Stimulated activated naive CD8-positive, alpha-beta T cell treated with anti-CD3 and anti-CD28 coated beads, Interleukin-15, amount 100 ng/mL, for 72 hours (primary cell): ENCODE measurements at regions not wholly inside any gene's neighbourhood (a gene's known extent, or its start where the extent isn't known, plus 50 kb on each side); places are given as distances from the start of the nearest gene placed in this dataset.
"Not testable (repeated sequence)": the region's sequence is repeated elsewhere in the genome, so short reads cannot be mapped to it uniquely, and the experiment has no call there.

Experiments
- ATAC-seq: fragments of 150-1000 bp; cut with Tn5 transposase; 2 replicates; pipeline ENCODE4 v1.10.0; 2021; ENCODE audit warnings: mild to moderate bottlenecking, moderate library complexity
- DNase-seq, 2 donors: peaks; one replicate each; pipeline ENCODE4 v3.0.0; 2021 to 2022
- H3K27ac Mint-ChIP-seq, 2 donors: one replicate each; pipeline ENCODE4 v1.8.0; 2022; ENCODE audit warnings: mild to moderate bottlenecking in 2 of 2, mixed read lengths in 2 of 2, moderate library complexity in 2 of 2
- H3K27me3 Mint-ChIP-seq: one replicate; pipeline ENCODE4 v1.8.0; 2022; ENCODE audit warnings: mixed read lengths
- H3K4me1 Mint-ChIP-seq: one replicate; pipeline ENCODE4 v1.8.0; 2022; ENCODE audit warnings: mild to moderate bottlenecking, mixed read lengths
- H3K4me3 Mint-ChIP-seq, 2 donors: one replicate each; pipeline ENCODE4 v1.8.0; 2022; ENCODE audit warnings: mild to moderate bottlenecking in 2 of 2, mixed read lengths in 2 of 2, moderate library complexity in 1 of 2
- H3K9me3 Mint-ChIP-seq, 2 donors: one replicate each; pipeline ENCODE4 v1.8.0; 2022; ENCODE audit warnings: mixed read lengths in 2 of 2

DNA sequence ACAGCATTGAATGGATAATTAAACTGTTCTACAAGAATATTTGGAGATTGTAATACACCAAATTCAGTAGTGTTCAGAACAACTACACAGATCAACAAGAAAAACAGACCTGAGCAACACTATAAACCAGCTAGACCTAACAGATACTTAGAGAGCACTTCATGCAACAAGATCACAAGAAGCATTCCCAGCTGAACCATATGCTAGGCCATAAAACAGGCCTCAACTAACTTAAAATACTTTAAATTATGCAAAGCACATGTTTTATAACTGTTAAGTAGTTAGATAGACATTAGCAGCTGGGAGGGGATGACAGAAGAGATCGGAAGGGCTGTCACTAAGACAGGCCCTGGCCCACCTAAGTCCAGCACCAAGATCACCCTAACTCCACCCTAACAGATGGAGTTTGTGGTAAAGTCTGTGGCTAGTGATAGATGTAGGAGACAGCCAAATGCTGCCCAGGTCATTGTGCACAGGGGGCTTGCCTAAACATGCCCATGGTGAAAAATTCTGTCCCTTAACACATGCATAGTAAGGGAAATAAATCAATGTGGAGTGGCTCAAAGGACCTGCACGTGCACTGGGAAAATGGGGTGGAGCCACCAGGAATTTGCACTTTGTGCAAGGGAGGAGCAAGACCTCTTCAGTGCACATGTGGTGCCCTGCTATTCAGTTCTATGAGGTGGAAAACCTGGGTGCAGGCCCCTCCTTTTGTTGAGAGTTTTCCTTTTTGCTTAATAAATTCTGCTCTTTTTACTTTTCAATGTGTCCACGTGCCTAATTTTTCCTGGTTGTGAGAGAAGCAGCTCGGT lies 567.8 kb upstream of the NRG3 start:
- Mint-ChIP-seq H3K4me1 (no peaks in the 10 kb centered on the region), H3K4me3 (no peak overlapping the region), H3K27ac (peak overlapping the region; percentile 34 to 72), H3K9me3 (peaks cover 9 to 10% of the 10 kb centered on the region in 2 donors), H3K27me3 (no peaks in the 10 kb centered on the region)
- ATAC-seq (no peak), DNase-seq (no peak)

DNA sequence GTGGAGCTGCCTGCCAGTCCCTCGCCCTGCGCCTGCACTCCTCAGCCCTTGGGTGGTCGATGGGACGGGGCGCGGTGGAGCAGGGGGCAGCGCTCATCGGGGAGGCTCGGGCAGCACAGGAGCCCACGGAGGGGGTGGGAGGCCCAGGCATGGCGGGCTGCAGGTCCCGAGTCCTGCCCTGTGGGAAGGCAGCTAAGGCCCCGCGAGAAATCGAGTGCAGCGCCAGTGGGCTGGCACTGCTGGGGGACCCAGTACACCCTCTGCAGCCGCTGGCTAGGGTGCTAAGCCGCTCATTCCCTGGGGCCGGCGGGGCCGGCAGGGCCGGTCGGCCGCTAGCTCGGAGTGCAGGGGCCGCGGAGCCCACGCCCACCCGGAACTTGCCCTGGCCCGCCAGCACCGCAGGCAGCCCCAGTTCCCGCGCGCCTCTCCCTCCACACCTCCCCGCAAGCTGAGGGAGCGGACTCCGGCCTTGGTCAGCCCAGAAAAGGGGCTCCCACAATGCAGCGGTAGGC lies 565.9 kb upstream of the NRG3 start:
- no peaks in the 10 kb centered on the region for H3K9me3 Mint-ChIP-seq
- H3K27ac Mint-ChIP-seq, result no peak overlapping the region
- H3K4me3 Mint-ChIP-seq, result no peak overlapping the region
- H3K4me1 Mint-ChIP-seq, result no peaks in the 10 kb centered on the region
- ATAC-seq, result no peak
- H3K27me3 Mint-ChIP-seq, result no peaks in the 10 kb centered on the region
- DNase-seq, result no peak

DNA sequence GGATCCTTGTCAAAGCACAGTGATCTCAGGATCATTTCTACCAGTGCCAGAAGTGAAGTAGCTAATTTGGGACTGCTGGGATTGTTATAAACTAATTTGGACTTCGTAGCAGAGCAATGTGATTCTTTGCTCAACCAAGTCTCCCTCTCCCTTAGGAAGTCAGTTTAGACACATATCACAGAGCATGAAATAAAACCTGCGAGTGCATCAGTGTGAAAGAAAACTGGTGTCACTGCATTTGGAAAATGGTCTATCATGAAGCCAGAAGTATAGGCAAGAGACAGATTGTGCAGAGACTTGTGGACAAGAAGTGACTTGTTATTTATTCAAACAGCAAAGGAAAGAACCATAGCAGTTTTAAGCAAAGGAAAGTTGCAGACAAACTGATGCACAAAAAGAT lies 560.5 kb upstream of the NRG3 start:
- no peaks in the 10 kb centered on the region for H3K4me1 Mint-ChIP-seq
- DNase-seq, result no peak
- no peaks in the 10 kb centered on the region for H3K27me3 Mint-ChIP-seq
- H3K4me3 Mint-ChIP-seq, result no peak overlapping the region
- peaks cover 0 to 6% of the 10 kb centered on the region in 2 donors for H3K9me3 Mint-ChIP-seq
- H3K27ac Mint-ChIP-seq, result no peak overlapping the region
- ATAC-seq, result no peak

DNA sequence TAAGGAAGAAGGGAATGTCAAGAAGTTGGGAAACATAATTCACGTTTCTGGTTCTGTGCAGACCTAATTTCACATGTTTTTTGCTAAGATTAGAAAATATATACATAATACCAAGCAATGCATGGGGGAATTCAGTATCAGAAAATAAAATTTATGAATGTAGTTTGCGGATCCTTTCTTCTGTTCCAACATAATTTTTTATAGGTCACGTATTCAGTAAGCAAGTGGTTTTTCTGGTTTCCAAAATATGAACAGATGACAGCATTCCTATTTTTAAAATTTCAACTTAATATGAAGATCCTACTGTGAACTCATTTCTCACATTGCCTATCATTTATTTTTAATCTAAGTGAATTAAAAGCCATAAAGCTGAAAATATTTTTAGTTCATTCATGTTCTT lies 560.0 kb upstream of the NRG3 start:
- Mint-ChIP-seq H3K4me1 (no peaks in the 10 kb centered on the region), H3K27ac (no peak overlapping the region), H3K9me3 (peaks cover 0 to 6% of the 10 kb centered on the region in 2 donors), H3K4me3 (no peak overlapping the region), H3K27me3 (no peaks in the 10 kb centered on the region)
- ATAC-seq, result no peak
- no peak for DNase-seq

DNA sequence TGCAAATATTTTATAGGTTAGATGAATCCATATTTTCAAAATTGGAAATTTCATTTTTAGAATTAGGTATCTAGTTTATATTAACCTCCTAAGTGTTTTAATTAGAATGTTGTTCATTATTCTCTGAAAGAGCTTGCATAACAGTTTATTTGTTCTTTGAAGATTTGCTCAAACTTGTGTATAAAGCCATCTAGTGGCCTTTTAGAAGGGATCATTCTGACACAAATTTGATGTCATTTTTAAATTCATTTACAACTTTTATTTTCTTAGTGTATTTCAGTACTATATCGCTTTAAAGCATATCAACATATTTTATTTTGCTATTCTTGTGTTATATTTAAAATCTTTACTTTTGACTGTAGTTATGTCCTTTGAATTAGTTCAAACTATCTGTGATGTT lies 527.0 kb upstream of the NRG3 start:
- DNase-seq, result no peak
- Mint-ChIP-seq H3K4me1 (no peaks in the 10 kb centered on the region), H3K9me3 (no peaks in the 10 kb centered on the region), H3K27me3 (no peaks in the 10 kb centered on the region), H3K27ac (no peak overlapping the region), H3K4me3 (no peak overlapping the region)
- ATAC-seq, result no peak

DNA sequence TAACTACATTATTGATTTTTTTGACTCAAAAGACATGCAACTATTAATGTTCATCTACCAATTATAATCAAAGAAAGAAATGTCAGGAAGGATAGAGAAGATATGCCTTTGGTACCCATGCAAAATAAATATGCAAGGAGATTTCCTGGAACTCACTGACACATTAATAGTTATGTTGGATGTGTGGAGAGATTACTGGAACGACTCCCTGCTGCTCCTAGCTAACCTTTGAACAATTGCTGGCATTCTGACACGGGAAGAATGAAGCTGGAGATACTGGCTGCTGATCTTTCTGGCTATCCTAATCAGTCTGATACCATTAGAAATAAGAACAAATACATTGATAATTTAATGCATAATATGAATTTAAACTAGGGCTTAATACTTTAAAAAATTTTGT lies 507.9 kb upstream of the NRG3 start:
- Mint-ChIP-seq H3K9me3 (peaks cover 7 to 10% of the 10 kb centered on the region in 2 donors), H3K27me3 (no peaks in the 10 kb centered on the region), H3K27ac (no peak overlapping the region), H3K4me1 (no peaks in the 10 kb centered on the region), H3K4me3 (no peak overlapping the region)
- ATAC-seq (no peak), DNase-seq (no peak)

DNA sequence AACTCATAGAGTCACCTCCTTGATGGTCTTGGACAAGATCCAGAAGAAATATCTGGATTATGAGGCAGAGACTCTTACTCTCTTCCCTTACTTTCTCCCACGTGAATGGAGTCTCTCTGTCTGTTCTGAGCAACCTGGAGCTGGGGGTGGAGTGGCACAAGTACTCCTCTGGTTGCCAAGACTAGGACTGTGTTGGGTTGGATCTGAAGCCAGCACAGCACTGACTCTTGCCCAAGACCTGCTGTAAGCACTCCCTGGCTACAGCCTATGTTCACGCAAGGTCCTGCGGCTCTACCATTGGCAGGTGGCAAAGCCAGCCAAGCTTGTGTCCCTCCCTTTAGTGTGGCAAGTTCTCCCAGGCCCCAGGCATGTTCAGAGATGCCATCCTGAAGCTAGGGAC lies 488.2 kb upstream of the NRG3 start:
- no peak for ATAC-seq
- Mint-ChIP-seq H3K27me3 (no peaks in the 10 kb centered on the region), H3K4me1 (no peaks in the 10 kb centered on the region), H3K27ac (no peak overlapping the region), H3K4me3 (no peak overlapping the region), H3K9me3 (peaks cover 0 to under 1% of the 10 kb centered on the region in 2 donors)
- DNase-seq, result no peak

DNA sequence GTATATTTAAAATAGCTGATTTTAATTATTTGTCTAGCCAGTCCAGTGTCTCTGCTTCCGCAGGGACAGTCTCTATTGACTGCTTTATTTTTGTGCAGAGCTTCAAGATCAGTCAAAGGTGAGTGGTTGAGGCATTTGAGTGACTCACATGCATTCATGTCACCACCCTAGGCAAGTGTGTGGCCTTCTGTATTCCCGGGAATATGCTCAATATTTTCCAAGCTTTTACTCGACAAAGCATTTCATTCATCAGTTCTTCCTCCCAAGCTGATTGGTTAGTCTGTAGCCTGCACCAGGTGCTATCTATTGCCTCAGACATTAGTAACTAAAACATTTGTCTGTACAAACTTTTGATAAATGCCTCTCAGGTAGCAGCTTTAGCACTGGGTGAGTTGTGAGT lies 471.5 kb upstream of the NRG3 start:
- no peak overlapping the region for H3K4me3 Mint-ChIP-seq
- ATAC-seq, result no peak

DNA sequence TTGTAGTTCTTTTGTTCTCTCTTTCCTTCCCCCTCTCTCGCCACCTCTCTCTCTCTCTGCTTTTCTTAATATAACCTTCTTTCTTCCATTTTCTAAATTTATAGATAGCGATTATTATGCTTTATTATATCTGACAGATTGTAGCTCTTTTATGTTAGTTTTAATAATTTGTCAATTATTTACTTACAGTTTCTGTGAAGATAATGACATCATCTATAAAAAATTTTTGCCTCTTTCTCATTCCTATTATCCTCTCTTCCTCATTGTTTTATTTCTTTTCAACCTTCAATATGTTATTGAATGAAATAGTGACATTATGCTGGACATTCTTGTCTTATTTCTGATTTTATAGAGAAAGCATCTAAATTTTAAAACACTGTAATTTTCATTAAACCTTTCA lies 469.6 kb upstream of the NRG3 start:
- no peak for DNase-seq
- Mint-ChIP-seq H3K4me3 (no peak overlapping the region), H3K4me1 (no peaks in the 10 kb centered on the region), H3K9me3 (no peaks in the 10 kb centered on the region), H3K27me3 (no peaks in the 10 kb centered on the region), H3K27ac (no peak overlapping the region)
- no peak for ATAC-seq

More for the DNA sequence above, 471.5 kb upstream of the NRG3 start:
- Mint-ChIP-seq H3K9me3 (no peaks in the 10 kb centered on the region), H3K27me3 (no peaks in the 10 kb centered on the region), H3K4me1 (no peaks in the 10 kb centered on the region), H3K27ac (no peak overlapping the region)
- DNase-seq, result no peak

DNA sequence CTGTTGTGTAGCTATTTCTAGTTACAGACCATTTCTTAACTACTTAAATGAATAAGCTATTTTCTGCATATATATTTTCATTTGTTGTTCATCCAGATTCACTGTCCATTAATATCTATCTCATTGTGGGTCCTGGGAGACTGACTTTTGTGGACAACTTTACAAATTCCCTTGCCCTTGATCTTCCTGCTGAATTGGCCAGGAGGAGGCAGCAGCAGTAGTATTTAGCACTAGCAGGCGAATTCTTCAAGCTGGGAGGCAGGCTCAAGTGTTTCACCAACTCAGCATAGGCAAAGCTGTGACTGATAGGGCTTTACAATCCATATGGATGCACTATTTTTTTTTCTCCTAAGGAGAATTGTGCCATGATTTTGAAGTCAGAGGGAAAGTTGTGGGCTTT lies 461.0 kb upstream of the NRG3 start:
- no peak overlapping the region for H3K27ac Mint-ChIP-seq
- peaks cover 0 to 7% of the 10 kb centered on the region in 2 donors for H3K9me3 Mint-ChIP-seq
- DNase-seq (no peak), ATAC-seq (no peak)
- no peaks in the 10 kb centered on the region for H3K4me1 Mint-ChIP-seq
- no peaks in the 10 kb centered on the region for H3K27me3 Mint-ChIP-seq
- no peak overlapping the region for H3K4me3 Mint-ChIP-seq

DNA sequence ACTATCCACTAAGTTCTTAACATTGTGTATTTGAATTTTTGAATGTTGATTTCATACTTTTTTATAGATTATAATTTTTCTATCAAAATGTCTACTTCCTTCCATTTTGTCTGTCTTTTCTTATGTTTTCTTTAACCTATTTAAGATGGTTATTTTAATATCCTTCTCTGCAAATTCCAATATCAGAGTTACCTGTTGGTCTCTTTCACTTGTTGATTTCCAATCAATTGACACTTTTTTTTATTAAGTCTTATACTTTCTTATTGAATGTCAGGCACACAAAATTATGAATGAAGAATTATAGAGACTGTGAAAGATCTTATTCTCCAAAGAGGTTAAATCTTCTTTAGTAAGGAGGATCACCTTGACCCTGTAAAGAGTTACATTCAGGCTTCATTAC lies 448.3 kb upstream of the NRG3 start:
- H3K4me3 Mint-ChIP-seq, result no peak overlapping the region
- ATAC-seq (no peak), DNase-seq (no peak)
- H3K4me1 Mint-ChIP-seq, result no peaks in the 10 kb centered on the region
- H3K27me3 Mint-ChIP-seq, result no peaks in the 10 kb centered on the region
- no peak overlapping the region for H3K27ac Mint-ChIP-seq
- peaks cover 0 to 7% of the 10 kb centered on the region in 2 donors for H3K9me3 Mint-ChIP-seq

DNA sequence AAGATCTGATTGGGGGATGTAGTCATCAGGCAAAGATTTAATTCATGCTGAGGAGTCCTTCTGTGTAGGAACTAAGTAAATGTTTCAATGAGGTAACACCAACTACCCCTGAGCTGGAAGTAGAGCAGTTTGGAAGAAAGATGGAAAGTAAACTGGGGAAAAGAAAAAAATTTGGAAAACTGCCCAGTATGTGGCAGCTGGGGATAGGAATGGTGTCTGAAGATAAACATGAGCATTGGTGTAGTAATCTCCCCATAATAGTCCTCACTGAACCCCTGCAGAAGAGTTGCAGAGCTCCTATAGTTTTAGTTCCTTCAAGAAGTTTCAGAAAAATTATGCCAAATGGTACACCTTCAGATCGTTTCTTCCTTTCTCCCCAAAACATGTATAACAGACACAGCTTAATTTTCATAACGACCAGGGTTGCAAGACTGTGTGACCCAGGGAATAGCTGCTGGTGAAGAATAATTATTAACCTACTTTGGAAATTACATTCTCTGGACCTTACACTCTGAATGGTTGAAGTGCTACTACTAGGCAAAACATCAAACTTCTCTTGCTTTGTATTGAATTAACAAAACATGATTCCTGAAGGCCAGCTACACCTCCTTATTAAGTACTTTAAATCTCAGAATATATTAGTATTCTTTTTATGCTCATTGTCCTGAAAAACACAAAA lies 446.4 kb upstream of the NRG3 start:
- Mint-ChIP-seq H3K27ac (no peak overlapping the region), H3K9me3 (peaks cover 0 to 7% of the 10 kb centered on the region in 2 donors), H3K27me3 (no peaks in the 10 kb centered on the region), H3K4me3 (no peak overlapping the region), H3K4me1 (no peaks in the 10 kb centered on the region)
- ATAC-seq (no peak), DNase-seq (no peak)

DNA sequence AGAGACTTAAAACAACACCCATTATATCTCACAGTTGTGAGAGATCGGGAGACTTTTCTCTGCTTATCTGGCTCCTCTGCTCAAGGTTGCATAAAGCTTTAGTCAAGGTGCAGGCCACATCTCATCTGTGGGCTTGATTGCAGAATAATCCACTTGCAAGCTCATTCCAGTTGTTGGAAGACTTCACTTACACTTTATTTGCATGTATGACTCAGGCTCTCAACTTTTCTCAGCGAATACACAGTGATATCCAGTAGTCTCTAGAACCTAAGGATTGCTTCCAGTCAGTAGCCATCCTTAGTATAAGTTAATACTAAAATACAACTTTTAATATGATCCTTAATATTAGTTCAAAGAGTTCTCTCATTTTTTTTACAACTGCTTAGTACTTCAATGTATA lies 435.5 kb upstream of the NRG3 start:
- Mint-ChIP-seq H3K9me3 (peaks cover 0 to 7% of the 10 kb centered on the region in 2 donors), H3K27ac (no peak overlapping the region), H3K4me3 (no peak overlapping the region), H3K27me3 (no peaks in the 10 kb centered on the region), H3K4me1 (no peaks in the 10 kb centered on the region)
- no peak for ATAC-seq
- DNase-seq, result no peak

DNA sequence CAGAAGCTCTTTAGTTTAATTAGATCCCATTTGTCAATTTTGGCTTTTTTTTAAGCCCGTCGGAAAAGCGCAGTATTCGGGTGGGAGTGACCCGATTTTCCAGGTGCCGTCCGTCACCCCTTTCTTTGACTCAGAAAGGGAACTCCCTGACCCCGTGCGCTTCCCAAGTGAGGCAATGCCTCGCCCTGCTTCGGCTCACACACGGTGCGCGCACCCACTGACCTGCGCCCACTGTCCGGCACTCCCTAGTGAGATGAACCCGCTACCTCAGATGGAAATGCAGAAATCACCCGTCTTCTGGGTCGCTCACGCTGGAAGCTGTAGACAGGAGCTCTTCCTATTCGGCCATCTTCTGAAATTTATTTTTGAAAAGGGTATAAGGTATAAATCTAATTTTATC lies 433.4 kb upstream of the NRG3 start:
- H3K27me3 Mint-ChIP-seq, DNase-seq, ATAC-seq, H3K4me3 Mint-ChIP-seq, H3K4me1 Mint-ChIP-seq, H3K9me3 Mint-ChIP-seq, H3K27ac Mint-ChIP-seq: not testable (repeated sequence)

DNA sequence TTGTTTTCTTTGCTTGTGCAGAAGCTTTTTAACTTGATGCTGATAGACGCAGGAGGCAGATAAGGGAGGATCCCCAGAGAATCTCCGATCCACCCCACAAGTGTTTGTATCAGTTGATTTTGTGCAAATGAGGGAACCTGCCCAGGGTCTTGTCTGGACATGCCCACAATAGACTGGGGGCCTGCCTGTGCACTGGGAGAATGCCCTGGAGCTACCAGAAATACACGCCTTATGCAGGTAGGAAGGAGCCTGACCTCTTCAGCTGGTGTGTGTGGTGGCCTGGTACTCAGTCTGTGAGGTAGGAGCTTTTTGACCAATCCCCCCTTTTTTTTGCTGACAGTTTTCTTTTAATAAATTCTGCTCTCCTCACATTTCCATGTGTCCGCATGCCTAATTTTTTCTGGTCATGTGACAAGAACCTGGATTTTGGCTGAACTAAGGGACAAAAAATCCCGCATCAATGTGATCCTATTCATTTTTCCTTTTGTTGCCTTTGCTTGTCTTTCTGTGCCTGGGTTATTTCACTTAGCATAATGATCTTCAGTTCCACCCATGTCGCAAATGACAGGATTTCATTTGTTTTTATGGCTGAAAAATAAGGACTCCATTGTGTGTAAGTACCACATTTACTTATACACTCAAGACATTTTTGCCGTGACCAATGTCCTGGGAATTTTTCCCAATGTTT lies 430.6 kb upstream of the NRG3 start:
- Mint-ChIP-seq H3K27me3 (no peaks in the 10 kb centered on the region), H3K9me3 (no peaks in the 10 kb centered on the region), H3K4me1 (no peaks in the 10 kb centered on the region), H3K4me3 (no peak overlapping the region), H3K27ac (peak overlapping the region in 1 of 2 donors; percentile 25)
- ATAC-seq (no peak), DNase-seq (no peak)

DNA sequence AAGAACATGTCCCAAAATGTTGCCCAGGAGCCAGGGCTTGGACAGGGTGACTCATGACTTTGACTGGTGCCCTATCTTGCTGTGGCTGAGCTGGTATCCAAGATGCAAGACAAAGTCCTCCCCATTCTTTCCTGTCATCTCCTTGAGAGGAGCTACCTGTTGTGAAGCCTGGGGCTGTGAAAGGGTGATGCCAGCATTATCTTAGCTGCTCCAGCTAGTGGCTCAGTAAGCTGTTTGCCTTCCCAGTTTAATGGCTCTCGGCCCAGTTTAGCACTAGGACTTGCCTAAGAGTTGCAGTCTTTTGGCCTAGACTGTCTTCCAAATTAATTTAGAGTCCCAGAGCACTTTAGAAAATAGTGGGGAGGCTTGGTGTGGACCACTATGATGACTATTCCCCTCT lies 424.3 kb upstream of the NRG3 start:
- Mint-ChIP-seq H3K27me3 (no peaks in the 10 kb centered on the region), H3K4me3 (no peak overlapping the region), H3K9me3 (no peaks in the 10 kb centered on the region), H3K4me1 (no peaks in the 10 kb centered on the region), H3K27ac (no peak overlapping the region)
- ATAC-seq (no peak), DNase-seq (no peak)
